IMR-90 (cell line): ENCODE measurements at regions not wholly inside any gene's neighbourhood (a gene's known extent, or its start where the extent isn't known, plus 50 kb on each side); places are given as distances from the start of the nearest gene placed in this dataset.

Experiments
- ATAC-seq: fragments of 200-7000 bp; cut with Tn5 transposase; 2 replicates; pipeline ENCODE4 v1.9.1; 2020; ENCODE audit warnings: low read depth, mild to moderate bottlenecking, moderate library complexity
- BruUV-seq: library from RNA; stranded (reverse); fragments of 400-500 nt; replicated peaks from 2 replicates; lab custom pipeline; 2021; lab: Mats Ljungman, UMichigan
- CTCF ChIA-PET: fragments of 300-600 bp; formaldehyde crosslinking; extraction: SDS; loops from one replicate; lab custom pipeline; 2021; ENCODE audit warnings: antibody characterized with exemption; lab: Yijun Ruan, JAX
- POLR2A ChIA-PET: fragments of 300-600 bp; sonication (Branson Sonifier 250); formaldehyde crosslinking; loops from one replicate; lab custom pipeline; 2022; ENCODE audit warnings: antibody characterized with exemption; ENCODE audit not compliant: unreplicated experiment; lab: Charles Lee
- DNase-seq: peaks from one replicate; pipeline ENCODE4 v3.0.0; 2013
- H2AFZ ChIP-seq: replicated peaks from 2 replicates; pipeline ENCODE3; 2013; ENCODE audit warnings: low read length, mild to moderate bottlenecking; ENCODE audit not compliant: poor library complexity
- H2AK5ac ChIP-seq: 2 replicates; pipeline ENCODE4 v1.6.1; 2013; ENCODE audit warnings: low read depth, low read length, inconsistent platforms
- H2AK9ac ChIP-seq: replicated peaks from 2 replicates; pipeline ENCODE3; 2013; ENCODE audit warnings: mild to moderate bottlenecking, low read depth, low read length, moderate library complexity; ENCODE audit not compliant: poor library complexity
- H2BK120ac ChIP-seq: 2 replicates; pipeline ENCODE4 v1.6.1; 2013; ENCODE audit warnings: low read depth, low read length, inconsistent platforms
- H2BK15ac ChIP-seq: 3 replicates; pipeline ENCODE4 v1.6.1; 2013; ENCODE audit warnings: low read depth, low read length, inconsistent platforms
- H2BK20ac ChIP-seq: 2 replicates; pipeline ENCODE4 v1.6.1; 2013; ENCODE audit warnings: low read depth, mild to moderate bottlenecking, inconsistent platforms, low read length, moderate library complexity
- H2BK5ac ChIP-seq: 2 replicates; pipeline ENCODE4 v1.6.1; 2013; ENCODE audit warnings: mild to moderate bottlenecking, low read depth, low read length, inconsistent platforms; ENCODE audit not compliant: poor library complexity, severe bottlenecking
- H3K14ac ChIP-seq: replicated peaks from 2 replicates; pipeline ENCODE4 v1.6.1; 2013; ENCODE audit warnings: low read depth, low read length, inconsistent platforms
- H3K18ac ChIP-seq: 2 replicates; pipeline ENCODE4 v1.6.1; 2013; ENCODE audit warnings: low read depth, low read length, control low read depth
- H3K23ac ChIP-seq: 2 replicates; pipeline ENCODE4 v1.6.1; 2013; ENCODE audit warnings: low read depth, low read length, inconsistent platforms
- H3K27ac ChIP-seq: 2 replicates; pipeline ENCODE4 v1.5.1; 2013; ENCODE audit warnings: mild to moderate bottlenecking, control low read depth, low read length; ENCODE audit not compliant: insufficient read depth
- H3K27me3 ChIP-seq: 2 replicates; pipeline ENCODE4 v1.6.1; 2013; ENCODE audit warnings: low read length; ENCODE audit not compliant: control insufficient read depth, insufficient read depth
- H3K36me3 ChIP-seq: 2 replicates; pipeline ENCODE4 v1.6.1; 2013; ENCODE audit warnings: low read length, mixed read lengths; ENCODE audit not compliant: control insufficient read depth, insufficient read depth
- H3K4ac ChIP-seq: 2 replicates; pipeline ENCODE4 v1.6.1; 2013; ENCODE audit warnings: low read depth, low read length, inconsistent platforms
- H3K4me1 ChIP-seq: 2 replicates; pipeline ENCODE4 v1.6.1; 2013; ENCODE audit warnings: low read length, mixed read lengths; ENCODE audit not compliant: control insufficient read depth, insufficient read depth
- H3K4me2 ChIP-seq: 2 replicates; pipeline ENCODE4 v1.6.1; 2013; ENCODE audit warnings: low read depth, mild to moderate bottlenecking, control low read depth, low read length, moderate library complexity
- H3K4me3 ChIP-seq: 2 replicates; pipeline ENCODE4 v1.5.1; 2013; ENCODE audit warnings: low read depth, mild to moderate bottlenecking, control low read depth, low read length, moderate library complexity; ENCODE audit not compliant: insufficient read depth
- H3K56ac ChIP-seq: 2 replicates; pipeline ENCODE4 v1.6.1; 2013; ENCODE audit warnings: low read length, inconsistent platforms; ENCODE audit not compliant: insufficient read depth; ENCODE audit errors: extremely low read depth
- H3K79me1 ChIP-seq, 2 experiments: 2 replicates each; pipeline ENCODE4 v1.6.1; 2013; ENCODE audit warnings: low read length in 2 of 2, inconsistent platforms in 1 of 2, low read depth in 1 of 2
- H3K9ac ChIP-seq: 2 replicates; pipeline ENCODE4 v1.6.1; 2013; ENCODE audit warnings: low read depth, low read length, control low read depth
- H3K9me1 ChIP-seq: 2 replicates; pipeline ENCODE4 v1.6.1; 2013; ENCODE audit warnings: low read length, inconsistent platforms; ENCODE audit not compliant: insufficient read depth
- H3K9me3 ChIP-seq: 2 replicates; pipeline ENCODE4 v1.6.1; 2013; ENCODE audit warnings: low read length; ENCODE audit not compliant: control insufficient read depth, insufficient read depth
- H4K20me1 ChIP-seq: 2 replicates; pipeline ENCODE4 v1.6.1; 2013; ENCODE audit warnings: low read length, inconsistent platforms; ENCODE audit not compliant: insufficient read depth
- H4K5ac ChIP-seq: 2 replicates; pipeline ENCODE4 v1.6.1; 2013; ENCODE audit warnings: mild to moderate bottlenecking, low read depth, low read length, control low read depth
- H4K8ac ChIP-seq, 2 experiments: 2 replicates each; pipeline ENCODE4 v1.6.1; 2013; ENCODE audit warnings: low read depth in 2 of 2, low read length in 2 of 2, control low read depth in 1 of 2, inconsistent platforms in 1 of 2
- H4K91ac ChIP-seq: 2 replicates; pipeline ENCODE4 v1.6.1; 2013; ENCODE audit warnings: low read depth, low read length, inconsistent platforms; ENCODE audit not compliant: insufficient read depth
- CHD1 ChIP-seq: IDR thresholded peaks from 2 replicates; pipeline ENCODE4 v1.6.1; 2012; ENCODE audit warnings: low read depth, low read length, improper control_type of control experiment
- FOS ChIP-seq: fragments of 150-350 bp; IDR thresholded peaks from 2 replicates; pipeline ENCODE4 v1.6.1; 2016; ENCODE audit warnings: low read depth, low read length
- MXI1 ChIP-seq: IDR thresholded peaks from 2 replicates; pipeline ENCODE4 v1.6.1; 2012; ENCODE audit warnings: low read depth, mild to moderate bottlenecking, low read length, moderate library complexity, borderline replicate concordance
- RAD21 ChIP-seq: IDR thresholded peaks from 2 replicates; pipeline ENCODE4 v1.6.1; 2012; ENCODE audit warnings: low read length, improper control_type of control experiment
- WGBS, 2 experiments: methylation state at CpG; one replicate each; pipeline versions ENCODE4 v1.1.5 to v1.1.7; 2013; ENCODE audit warnings: missing lambda C conversion rate in 2 of 2; ENCODE audit not compliant: insufficient read length in 1 of 2; ENCODE audit errors: extremely low coverage in 2 of 2; 5-methylcytosine and 5-hydroxymethylcytosine counted together
- dilution Hi-C: fragments of 300-500 bp; cut with HindIII; formaldehyde crosslinking; loops from one replicate; pipeline ENCODE4 v1.14.3; 2018; ENCODE audit warnings: low sequenced_read_pairs; ENCODE audit not compliant: unreplicated experiment
- in situ Hi-C: fragments of 300-500 bp; cut with MboI; formaldehyde crosslinking; loops from 3 replicates; pipeline ENCODE4 v1.14.3; 2019; ENCODE audit warnings: low sequenced_read_pairs, inconsistent platforms, mixed read lengths
- intact Hi-C: fragments of 100-400 bp; cut with micrococcal nuclease; formaldehyde crosslinking; loops from 2 replicates; pipeline ENCODE4 v1.10.0; 2022
- TF ChIP-seq, protein P1 (sequence below): conservative IDR thresholded peaks from 2 replicates; pipeline ENCODE4 v1.5.1; 2012; ENCODE audit warnings: mild to moderate bottlenecking, low read depth, low read length, improper control_type of control experiment

DNA sequence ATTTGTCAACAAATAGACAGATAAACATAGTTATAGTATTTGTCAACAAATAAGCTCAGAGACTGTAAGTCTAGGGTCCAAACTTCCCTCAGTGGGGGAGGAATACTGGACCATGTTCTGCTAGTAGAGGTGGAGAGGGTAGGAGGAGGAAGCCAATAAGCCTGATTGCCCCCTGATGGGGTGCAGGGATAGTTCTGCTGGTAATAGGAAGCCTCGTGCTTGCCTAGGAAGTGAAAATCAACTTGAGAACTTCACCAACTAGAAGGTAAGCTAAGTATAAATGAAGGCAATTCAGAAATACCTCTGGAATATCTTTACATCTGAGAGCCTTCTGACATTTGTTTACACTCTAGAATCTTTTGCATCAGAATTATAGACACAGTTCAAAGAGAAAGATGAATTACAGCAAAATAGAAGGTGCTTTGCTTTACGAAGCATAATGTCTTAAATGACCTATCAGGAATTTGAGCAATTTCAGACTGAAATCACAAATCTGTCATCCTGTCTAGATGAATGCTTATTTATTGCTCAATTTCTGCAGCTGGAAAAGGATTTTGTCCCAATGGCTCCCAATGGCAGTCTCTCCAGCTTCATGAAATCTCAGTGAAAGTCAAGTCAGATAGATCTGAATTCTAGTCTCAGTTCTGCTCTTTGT lies 225.6 kb upstream of the TBC1D5 start:
- no CpG with 5 or more reads among the region's 2 CpGs for WGBS, 2 experiments
- Histone ChIP-seq H2AFZ (no peak overlapping the region), H3K4me3 (no peak overlapping the region), H3K23ac (no peak overlapping the region), H4K20me1 (no peaks in the 10 kb centered on the region), H3K79me1 (no peaks in the 10 kb centered on the region), H2BK20ac (no peak overlapping the region), H3K4ac (no peak overlapping the region), H2BK15ac (no peak overlapping the region), H3K18ac (no peak overlapping the region), H3K27ac (no peak overlapping the region), H2BK120ac (no peak overlapping the region), H2AK9ac (no peak overlapping the region), H3K9me1 (no peaks in the 10 kb centered on the region), H2BK5ac (no peak overlapping the region), H3K27me3 (no peaks in the 10 kb centered on the region), H3K4me1 (no peaks in the 10 kb centered on the region), H3K9ac (no peak overlapping the region), H3K36me3 (no peaks in the 10 kb centered on the region), H4K8ac (no peak overlapping the region), H3K4me2 (no peak overlapping the region), H3K9me3 (no peaks in the 10 kb centered on the region), H2AK5ac (no peak overlapping the region), H3K56ac (no peak overlapping the region), H3K14ac (no peak overlapping the region), H4K5ac (no peak overlapping the region), H4K91ac (no peak overlapping the region)
- intact Hi-C loops: no loop called here
- BruUV-seq: no TSS peak
- dilution Hi-C loops: no loop called here
- ChIA-PET CTCF (no interaction called here), POLR2A (no interaction called here)
- in situ Hi-C loops: no loop called here
- TF ChIP-seq, protein P1, sequence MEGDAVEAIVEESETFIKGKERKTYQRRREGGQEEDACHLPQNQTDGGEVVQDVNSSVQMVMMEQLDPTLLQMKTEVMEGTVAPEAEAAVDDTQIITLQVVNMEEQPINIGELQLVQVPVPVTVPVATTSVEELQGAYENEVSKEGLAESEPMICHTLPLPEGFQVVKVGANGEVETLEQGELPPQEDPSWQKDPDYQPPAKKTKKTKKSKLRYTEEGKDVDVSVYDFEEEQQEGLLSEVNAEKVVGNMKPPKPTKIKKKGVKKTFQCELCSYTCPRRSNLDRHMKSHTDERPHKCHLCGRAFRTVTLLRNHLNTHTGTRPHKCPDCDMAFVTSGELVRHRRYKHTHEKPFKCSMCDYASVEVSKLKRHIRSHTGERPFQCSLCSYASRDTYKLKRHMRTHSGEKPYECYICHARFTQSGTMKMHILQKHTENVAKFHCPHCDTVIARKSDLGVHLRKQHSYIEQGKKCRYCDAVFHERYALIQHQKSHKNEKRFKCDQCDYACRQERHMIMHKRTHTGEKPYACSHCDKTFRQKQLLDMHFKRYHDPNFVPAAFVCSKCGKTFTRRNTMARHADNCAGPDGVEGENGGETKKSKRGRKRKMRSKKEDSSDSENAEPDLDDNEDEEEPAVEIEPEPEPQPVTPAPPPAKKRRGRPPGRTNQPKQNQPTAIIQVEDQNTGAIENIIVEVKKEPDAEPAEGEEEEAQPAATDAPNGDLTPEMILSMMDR: no peak
- TF ChIP-seq RAD21 (no peak), CHD1 (no peak), FOS (no peak), MXI1 (no peak)
- ATAC-seq: no peak
- no peak for DNase-seq
